Neural progenitor cell (in vitro differentiated cells): ENCODE measurements at regions not wholly inside any gene's neighbourhood (a gene's known extent, or its start where the extent isn't known, plus 50 kb on each side); places are given as distances from the start of the nearest gene placed in this dataset.

Source experiments
- CTCF ChIP-seq: fragments of 200-600 bp; sonication (generic); IDR thresholded peaks from 2 replicates; pipeline ENCODE4 v1.5.1; 2017; ENCODE audit warnings: antibody characterized with exemption, mild to moderate bottlenecking
- EZH2 ChIP-seq: fragments of 200-600 bp; sonication (generic); IDR thresholded peaks from 2 replicates; pipeline ENCODE4 v1.6.1; 2017; ENCODE audit warnings: antibody characterized with exemption, mild to moderate bottlenecking, moderate library complexity

GRCh38 chr6:54493138-54493537 is 184.9 kb downstream of the TINAG start:
- TF ChIP-seq EZH2 (no peak), CTCF (no peak)
